Smooth muscle cell (in vitro differentiated cells): ENCODE measurements at regions not wholly inside any gene's neighbourhood (a gene's known extent, or its start where the extent isn't known, plus 50 kb on each side); places are given as distances from the start of the nearest gene placed in this dataset.

Experiments
- DNase-seq: peaks from one replicate; lab custom pipeline; 2025; ENCODE audit not compliant: unreplicated experiment; lab: John Stamatoyannopoulos, UW
- H2AFZ ChIP-seq: fragments of 200-600 bp; sonication (generic); 2 replicates; pipeline ENCODE4 v1.6.0; 2016; ENCODE audit warnings: antibody characterized with exemption, low read depth, mild to moderate bottlenecking
- H3F3A ChIP-seq: fragments of 200-600 bp; sonication (generic); 2 replicates; pipeline ENCODE4 v1.6.0; 2017; ENCODE audit warnings: antibody characterized with exemption, low read depth
- H3K27ac ChIP-seq: fragments of 200-600 bp; sonication (generic); 2 replicates; pipeline ENCODE4 v1.5.1; 2016; ENCODE audit warnings: low read depth, mild to moderate bottlenecking
- H3K27me3 ChIP-seq: fragments of 200-600 bp; sonication (generic); 2 replicates; pipeline ENCODE4 v1.6.1; 2016; ENCODE audit warnings: low read depth, mild to moderate bottlenecking
- H3K36me3 ChIP-seq: fragments of 200-600 bp; sonication (generic); 2 replicates; pipeline ENCODE4 v1.5.1; 2016; ENCODE audit warnings: low read depth
- H3K4me1 ChIP-seq: fragments of 200-600 bp; sonication (generic); 2 replicates; pipeline ENCODE4 v1.5.1; 2016; ENCODE audit warnings: low read depth
- H3K4me2 ChIP-seq: fragments of 200-600 bp; sonication (generic); 2 replicates; pipeline ENCODE4 v1.6.0; 2016; ENCODE audit warnings: mild to moderate bottlenecking
- H3K4me3 ChIP-seq: fragments of 200-600 bp; sonication (generic); 2 replicates; pipeline ENCODE4 v1.5.1; 2016; ENCODE audit warnings: mild to moderate bottlenecking
- H3K79me2 ChIP-seq: fragments of 200-600 bp; sonication (generic); 2 replicates; pipeline ENCODE4 v1.6.0; 2016; ENCODE audit warnings: low read depth, mild to moderate bottlenecking
- H3K9ac ChIP-seq: fragments of 200-600 bp; sonication (generic); 2 replicates; pipeline ENCODE4 v1.6.0; 2016; ENCODE audit warnings: low read depth
- H3K9me3 ChIP-seq: fragments of 200-600 bp; sonication (generic); replicated peaks from 2 replicates; pipeline ENCODE4 v1.5.1; 2016; ENCODE audit warnings: low read depth
- H4K20me1 ChIP-seq: fragments of 200-600 bp; sonication (generic); 2 replicates; pipeline ENCODE4 v1.6.0; 2016; ENCODE audit warnings: low read depth
- CTCF ChIP-seq: fragments of 200-600 bp; sonication (generic); IDR thresholded peaks from 2 replicates; pipeline ENCODE4 v1.5.1; 2017; ENCODE audit warnings: borderline replicate concordance, mild to moderate bottlenecking, antibody characterized with exemption; ENCODE audit not compliant: insufficient read depth, poor library complexity, severe bottlenecking
- WGBS: methylation state at CpG from one replicate; pipeline ENCODE4 v1.1.7; 2016; ENCODE audit warnings: low lambda C conversion rate; 5-methylcytosine and 5-hydroxymethylcytosine counted together

- TF ChIP-seq CTCF = no peak
- Histone ChIP-seq H3K27me3 (no peaks in the 10 kb centered on the region), H3K9ac (no peak overlapping the region), H3K4me3 (no peak overlapping the region), H3K27ac (no peak overlapping the region), H3K36me3 (no peaks in the 10 kb centered on the region), H3K4me2 (peak overlapping the region; percentile 8), H2AFZ (no peak overlapping the region), H4K20me1 (no peaks in the 10 kb centered on the region), H3K79me2 (no peaks in the 10 kb centered on the region), H3K9me3 (no peaks in the 10 kb centered on the region), H3F3A (no peaks in the 10 kb centered on the region), H3K4me1 (no peaks in the 10 kb centered on the region)
- WGBS = 70% methylated on average over 2 of the region's 2 CpGs
- DNase-seq = no peak
Observed at GRCh38 chr2:64222351-64222750, 78.1 kb upstream of the PELI1 start.

DNA sequence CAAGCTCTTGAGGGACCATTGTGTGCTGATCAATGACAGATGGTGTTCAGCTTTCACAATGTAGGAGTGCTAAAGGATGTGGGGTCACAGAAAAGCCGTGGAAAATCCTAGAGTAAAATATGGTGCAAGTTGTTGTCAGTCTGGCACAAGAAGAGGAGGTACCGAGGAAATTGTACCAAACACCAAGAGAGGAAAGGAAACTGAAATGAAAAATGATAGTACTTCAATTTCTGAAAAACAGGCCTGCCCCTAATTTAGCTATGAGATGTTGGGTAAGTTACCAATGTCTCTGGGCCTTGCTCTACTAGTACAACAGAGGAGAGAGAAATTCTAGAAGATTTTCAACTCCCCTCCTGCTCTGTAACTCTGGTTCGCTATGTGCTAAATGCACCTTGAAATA lies 78.8 kb upstream of the PELI1 start:
- Histone ChIP-seq H3F3A (no peaks in the 10 kb centered on the region), H3K36me3 (no peaks in the 10 kb centered on the region), H3K27ac (no peak overlapping the region), H3K9ac (no peak overlapping the region), H3K4me3 (no peak overlapping the region), H3K4me2 (no peak overlapping the region), H3K9me3 (no peaks in the 10 kb centered on the region), H3K79me2 (no peaks in the 10 kb centered on the region), H4K20me1 (no peaks in the 10 kb centered on the region), H3K27me3 (no peaks in the 10 kb centered on the region), H2AFZ (no peak overlapping the region), H3K4me1 (peaks cover 5% of the 10 kb centered on the region)
- 89% methylated on average over 3 of the region's 3 CpGs for WGBS
- no peak for DNase-seq
- no peak for TF ChIP-seq CTCF

DNA sequence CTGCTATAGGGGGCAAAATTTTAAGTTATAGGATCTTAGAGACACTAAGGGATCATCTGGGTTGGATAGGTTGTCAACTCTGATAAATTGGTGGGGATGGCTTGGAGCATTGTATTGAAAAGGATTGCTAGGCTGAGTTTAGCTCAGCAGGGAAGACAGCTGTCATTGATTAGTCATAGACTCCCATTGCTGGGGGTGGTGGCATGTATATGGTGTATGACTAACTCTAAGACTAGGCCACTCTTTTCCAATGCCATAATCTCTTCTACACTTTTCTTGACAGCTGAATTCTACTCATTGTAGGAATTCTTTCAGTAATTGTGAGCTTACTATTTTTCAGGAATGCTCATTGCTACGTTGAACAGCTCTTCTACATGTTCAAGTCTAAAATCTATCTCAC lies 81.3 kb upstream of the PELI1 start:
- no peaks in the 10 kb centered on the region for H3K27me3 ChIP-seq
- H3K36me3 ChIP-seq = no peaks in the 10 kb centered on the region
- no peak overlapping the region for H3K4me2 ChIP-seq
- WGBS = 53% methylated on average over 1 of the region's 1 CpG
- no peak for DNase-seq
- peaks cover 8% of the 10 kb centered on the region for H3K4me1 ChIP-seq
- no peak overlapping the region for H3K4me3 ChIP-seq
- H3K79me2 ChIP-seq = no peaks in the 10 kb centered on the region
- H3F3A ChIP-seq = peaks cover 7% of the 10 kb centered on the region
- no peak overlapping the region for H2AFZ ChIP-seq
- H3K9me3 ChIP-seq = no peaks in the 10 kb centered on the region
- H4K20me1 ChIP-seq = no peaks in the 10 kb centered on the region
- TF ChIP-seq CTCF = no peak
- H3K27ac ChIP-seq = no peak overlapping the region
- no peak overlapping the region for H3K9ac ChIP-seq

GRCh38 chr2:64226611-64227010 lies 82.4 kb upstream of the PELI1 start:
- no peak for DNase-seq
- Histone ChIP-seq H3K27ac (no peak overlapping the region), H3K36me3 (no peaks in the 10 kb centered on the region), H3K4me2 (no peak overlapping the region), H3K79me2 (no peaks in the 10 kb centered on the region), H3K9ac (no peak overlapping the region), H3K27me3 (no peaks in the 10 kb centered on the region), H3K9me3 (no peaks in the 10 kb centered on the region), H3K4me1 (peaks cover 8% of the 10 kb centered on the region), H2AFZ (no peak overlapping the region), H3F3A (peaks cover 7% of the 10 kb centered on the region), H3K4me3 (no peak overlapping the region), H4K20me1 (no peaks in the 10 kb centered on the region)
- no peak for TF ChIP-seq CTCF
- WGBS = 94% methylated on average over 5 of the region's 5 CpGs
